GM19035 (cell line): ENCODE measurements at regions not wholly inside any gene's neighbourhood (a gene's known extent, or its start where the extent isn't known, plus 50 kb on each side); places are given as distances from the start of the nearest gene placed in this dataset.

Experiments
- ATAC-seq: cut with Tn5 transposase; IDR thresholded peaks from one replicate; pipeline ENCODE4 v1.9.1; 2021; ENCODE audit not compliant: unreplicated experiment

DNA sequence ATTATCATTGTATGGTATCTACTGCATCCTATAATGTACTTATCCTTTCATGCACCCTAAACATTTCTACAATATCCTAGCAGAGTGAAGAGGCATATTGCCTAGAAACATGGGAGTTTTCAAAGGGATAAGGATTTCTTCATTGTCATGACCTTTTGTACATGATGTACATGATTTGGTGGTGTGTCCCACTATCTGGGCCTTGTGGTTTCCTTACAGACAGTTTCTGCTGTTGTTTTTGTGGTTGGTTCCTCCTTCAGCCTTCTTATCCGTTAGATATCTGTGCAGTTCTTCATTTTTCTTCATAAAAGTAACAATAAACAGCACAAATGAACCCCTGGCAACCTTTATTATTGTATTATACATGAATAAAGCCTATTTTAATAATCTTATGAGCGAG is 70.4 kb upstream of the BACH1 start:
- ATAC-seq: no peak

DNA sequence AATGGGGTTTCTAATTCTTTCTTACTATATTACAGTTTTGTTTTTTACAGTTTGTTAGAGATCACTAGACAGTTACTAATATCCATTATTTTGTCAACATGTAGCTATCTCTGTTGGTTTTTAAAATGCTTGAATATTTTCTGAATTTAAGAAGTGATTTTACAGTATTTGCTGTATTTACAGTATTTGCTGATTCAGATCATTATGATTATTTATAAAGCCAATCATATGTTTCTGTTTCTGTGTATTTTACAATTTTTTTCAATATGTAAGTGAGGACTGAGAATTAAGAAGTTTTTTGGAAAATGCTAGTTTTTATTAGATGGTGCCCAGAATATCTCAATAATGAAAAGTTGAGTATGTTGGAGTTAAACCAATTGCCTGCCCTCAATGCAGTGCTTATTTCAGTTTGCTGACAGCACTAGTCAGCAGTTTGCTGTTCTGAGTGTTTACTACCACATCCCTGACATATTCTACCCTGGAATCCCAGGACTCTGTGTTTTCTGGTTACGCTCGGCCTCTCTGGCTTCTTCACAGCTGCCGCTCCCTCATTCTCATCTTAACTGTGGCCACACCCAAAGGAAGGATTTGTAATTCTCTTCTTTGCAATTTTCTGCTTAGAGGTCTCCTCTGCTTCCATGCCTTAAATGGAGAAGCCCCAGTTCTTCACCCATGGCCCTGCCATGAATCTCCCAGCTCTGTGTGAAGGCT is 68.0 kb upstream of the BACH1 start:
- no peak for ATAC-seq

DNA sequence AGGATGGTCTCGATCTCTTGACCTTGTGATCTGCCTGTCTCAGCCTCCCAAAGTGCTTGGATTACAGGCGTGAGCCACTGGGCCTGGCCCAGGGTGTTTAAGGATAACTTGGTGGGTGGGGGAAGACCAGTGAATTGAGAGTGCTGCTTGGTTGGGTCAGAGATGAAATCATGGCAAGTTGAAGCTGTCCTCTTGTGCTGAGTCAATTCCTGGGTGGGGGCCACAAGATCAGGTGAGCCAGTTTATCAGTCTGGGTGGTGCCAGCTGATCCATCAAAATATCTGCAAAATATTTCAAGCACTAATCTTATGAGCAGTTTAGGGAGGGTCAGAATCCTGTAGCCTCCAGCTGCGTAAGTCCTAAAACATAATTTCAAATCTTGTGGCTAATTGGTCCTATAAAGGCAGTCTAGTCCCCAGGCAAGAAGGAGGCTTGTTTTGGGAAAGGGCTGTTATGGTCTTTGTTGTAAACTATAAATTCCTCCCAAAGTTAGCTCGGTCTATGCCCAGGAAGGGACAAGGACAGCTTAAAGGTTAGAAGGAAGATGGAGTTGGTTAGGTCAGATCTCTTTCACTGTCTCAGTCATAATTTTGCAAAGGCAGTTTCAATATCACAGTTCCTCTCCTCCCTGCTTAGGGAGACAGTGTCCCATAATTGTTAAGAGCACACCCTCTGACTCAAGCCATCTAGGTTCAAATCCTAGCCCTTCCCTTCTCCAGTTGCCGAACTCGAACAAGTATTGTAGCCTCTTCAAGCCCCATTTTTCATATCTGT is 66.8 kb upstream of the BACH1 start:
- no peak for ATAC-seq

DNA sequence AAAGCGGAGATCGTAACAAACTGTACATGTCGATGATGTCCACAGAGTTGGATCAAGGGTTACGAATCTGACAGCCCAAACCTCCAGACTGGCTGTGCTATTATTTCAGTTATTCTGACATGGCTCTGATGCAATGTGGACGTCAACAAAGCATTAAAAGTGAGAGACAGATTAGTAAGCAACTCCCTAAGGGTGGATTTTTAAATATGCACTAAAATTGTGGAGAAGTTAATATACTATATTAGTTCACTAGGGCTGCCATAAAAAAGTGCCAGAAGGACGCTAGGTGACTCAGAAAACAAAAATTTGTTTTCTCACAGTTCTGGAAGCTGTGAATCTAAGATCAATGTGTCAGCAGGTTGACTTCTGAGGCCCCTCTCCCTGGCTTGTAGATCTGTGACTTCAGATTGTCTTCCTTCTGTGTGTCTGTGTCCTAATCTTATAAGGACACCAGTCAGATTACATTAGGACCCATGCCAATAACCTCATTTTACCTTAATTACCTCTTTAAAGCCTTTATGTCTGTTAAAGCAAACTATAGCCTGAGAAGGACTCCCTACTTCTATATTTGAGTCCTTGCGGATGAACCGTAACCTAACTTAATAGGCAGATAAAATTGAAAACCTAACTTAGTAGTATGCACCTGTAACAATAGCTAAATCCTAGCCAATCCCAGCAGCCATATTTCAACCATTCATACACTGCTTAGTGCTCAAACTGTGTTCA is 66.0 kb upstream of the BACH1 start:
- no peak for ATAC-seq

DNA sequence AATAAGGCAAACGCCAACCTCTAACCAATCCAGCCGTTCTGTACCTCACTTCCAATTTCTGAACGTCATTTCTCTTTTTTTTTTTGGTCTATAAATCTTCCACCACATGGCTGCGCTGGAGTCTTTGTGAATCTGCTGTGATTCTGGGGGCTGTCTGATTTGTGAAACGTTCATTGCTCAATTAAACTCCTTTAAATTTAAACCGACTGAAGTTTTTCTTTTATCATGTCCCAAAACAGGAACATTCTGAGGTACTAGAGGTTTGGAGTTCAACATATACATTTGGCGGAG is 65.5 kb upstream of the BACH1 start:
- ATAC-seq: peak; percentile 8

DNA sequence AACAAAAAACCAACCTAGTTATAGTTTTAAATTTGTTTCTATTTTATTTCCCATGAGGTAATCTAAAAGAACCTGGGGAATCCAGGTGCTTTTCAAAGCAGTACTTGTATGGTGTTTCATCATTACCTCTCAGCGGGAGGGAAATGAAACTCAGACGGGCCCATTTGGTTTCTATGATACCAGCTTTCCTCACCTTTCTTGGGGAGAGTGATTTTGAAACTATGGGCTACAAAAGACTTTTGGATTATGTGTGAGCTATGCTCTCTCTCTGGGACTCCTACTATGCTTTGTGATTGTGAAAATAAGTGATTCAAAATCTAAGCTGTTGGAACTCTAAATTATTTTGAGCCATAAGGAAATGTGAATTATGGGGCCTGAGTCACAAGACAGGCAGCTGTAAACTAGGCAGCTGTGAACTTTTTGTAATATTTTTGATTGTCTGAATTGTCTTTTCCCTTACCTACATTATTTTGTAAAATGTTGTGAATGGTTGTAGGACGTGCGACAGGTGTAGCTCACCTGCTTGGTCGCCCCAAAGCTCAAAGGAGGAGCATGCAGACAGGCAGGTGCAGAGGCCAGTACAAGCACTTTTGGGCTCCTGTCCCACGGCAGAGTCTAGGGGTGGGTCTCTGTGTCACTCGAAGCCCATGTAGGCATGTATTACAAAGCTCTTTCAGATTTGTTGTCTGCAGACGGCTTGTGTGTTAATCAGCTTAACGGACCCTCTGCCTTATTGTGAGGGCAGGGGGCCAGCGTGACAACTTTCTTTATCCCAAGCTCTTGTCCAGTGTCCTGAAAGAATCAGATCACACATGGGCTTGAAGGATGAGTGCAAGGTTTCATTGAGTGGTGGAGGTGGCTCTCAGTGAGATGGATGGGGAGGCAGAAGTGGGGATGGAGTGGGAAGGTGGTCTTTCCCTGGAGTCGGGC is 64.8 kb upstream of the BACH1 start:
- peak; percentile 62 for ATAC-seq

DNA sequence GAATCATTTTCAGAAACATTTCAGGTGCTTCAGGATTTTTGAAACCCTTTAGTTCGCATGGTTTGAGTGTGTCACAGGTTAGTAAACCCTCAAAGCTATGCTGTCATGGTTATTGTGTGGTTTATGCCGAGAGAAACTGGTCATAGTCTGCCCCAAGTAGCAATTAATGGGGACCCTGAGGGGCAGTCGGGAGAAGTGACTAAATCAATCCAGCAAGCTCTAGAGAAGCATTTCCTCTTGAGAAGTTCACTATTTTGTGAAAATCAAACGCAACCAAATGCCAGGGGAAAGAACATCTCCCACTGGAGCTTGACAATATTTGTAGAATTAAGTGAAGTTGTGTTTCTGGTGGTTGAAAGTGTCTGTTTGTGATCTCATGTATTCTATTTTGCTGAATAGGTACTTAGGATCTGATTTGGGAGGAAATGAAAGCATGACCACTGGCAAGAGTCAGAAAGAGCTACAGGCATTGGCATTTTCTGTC is 63.0 kb upstream of the BACH1 start:
- ATAC-seq: peak; percentile 43

DNA sequence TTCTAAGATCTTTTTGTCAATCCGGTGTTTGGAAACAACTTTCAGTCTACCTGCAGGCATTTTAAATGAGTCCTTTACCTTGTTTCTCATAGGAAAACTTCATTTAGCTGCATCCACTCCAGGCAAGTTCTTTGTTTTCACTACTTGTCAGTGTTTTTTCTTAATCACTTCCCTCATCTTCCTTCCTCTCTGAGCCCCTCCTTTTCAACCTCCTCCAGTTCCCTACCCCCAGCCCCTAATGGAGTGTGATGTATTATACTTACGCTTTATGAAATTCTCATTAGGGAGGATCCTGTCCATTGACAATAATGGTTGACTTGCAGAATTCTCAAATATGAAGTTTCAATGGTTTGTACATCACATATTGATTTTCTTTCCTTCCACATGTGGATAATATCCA is 62.5 kb upstream of the BACH1 start:
- ATAC-seq: no peak

DNA sequence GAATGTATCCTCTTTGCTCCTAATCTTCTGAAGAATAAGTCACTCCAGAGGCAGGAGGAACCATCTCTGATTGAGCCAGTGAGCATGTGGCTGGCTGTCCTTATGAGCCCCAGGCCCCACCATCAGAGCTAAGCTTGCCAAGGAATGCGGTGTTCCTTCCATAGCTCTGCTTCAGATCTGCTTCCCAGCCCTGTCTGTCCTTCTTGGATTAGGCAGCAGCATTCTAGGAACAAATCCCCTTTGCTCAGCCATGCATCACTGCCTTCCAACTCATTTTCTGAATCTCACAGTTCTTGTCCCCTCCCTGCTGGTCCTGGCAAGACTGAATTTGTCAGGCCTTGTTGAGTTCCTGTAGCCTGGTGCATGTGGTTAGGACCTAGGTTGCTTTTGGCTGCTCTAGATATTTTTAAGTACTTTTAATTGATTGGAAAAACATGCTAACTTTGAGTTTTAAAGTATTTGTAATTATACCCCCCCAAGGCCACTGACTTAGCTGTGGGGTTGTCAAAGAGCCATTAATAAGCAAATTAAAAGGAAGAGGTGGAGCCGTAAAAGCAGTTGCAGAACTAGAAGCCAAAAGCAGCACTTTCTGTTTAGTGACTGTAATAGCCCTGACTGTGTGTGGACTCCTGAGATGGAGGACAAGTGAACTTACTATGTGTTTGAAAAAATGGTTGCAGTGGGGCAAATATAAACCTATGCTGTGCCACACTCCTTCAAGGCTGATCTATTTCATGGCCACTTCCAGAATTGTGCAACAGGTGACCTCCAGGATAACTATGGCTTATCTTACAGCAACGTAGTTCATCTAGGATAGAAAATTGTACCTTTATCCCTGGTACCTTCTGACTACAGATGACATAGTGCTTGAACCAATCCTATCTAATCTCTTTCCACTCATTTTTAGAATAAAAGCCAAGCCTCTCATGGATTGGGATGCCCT is 61.3 kb upstream of the BACH1 start:
- ATAC-seq: no peak

DNA sequence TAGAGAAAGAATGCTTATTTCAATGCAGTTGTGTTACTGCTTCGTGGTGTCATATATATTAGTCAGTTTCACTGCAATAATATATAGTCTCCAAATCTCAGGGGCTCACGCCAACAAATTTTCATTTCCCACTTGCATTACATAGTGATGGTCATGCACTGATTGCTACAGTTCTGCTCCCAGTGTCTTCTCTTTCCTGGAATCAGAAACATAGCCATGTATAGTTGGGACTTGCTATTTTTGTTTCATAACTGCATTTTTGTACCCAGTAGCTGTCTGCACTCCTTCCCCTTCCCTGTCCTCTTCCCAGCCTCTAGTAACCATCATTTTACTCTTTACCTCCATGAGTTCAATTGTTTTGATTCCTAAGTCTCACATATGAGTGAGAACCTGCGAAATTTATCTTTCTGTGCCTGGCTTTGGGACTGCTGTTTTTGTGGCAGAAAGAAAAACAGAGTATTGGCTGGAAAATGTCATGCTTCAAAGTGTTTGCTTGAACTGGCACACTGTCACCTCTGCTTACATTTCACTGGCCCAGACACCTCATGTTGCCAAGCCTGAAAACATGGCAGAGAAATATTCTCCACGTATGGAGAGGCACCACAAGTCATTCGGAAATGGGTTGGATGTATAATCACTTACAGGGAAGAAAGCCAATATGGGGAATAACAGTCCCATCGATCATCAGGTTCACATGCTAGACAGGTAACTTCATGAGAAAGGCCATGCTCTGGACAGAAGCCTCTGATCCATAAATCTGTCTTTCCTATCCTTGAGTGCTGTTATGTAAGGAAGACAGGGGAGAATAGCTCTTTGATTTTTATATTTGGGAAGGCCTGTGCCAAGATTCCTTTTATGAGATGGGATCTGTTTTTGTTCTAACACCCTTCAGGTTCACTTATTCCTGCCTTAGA is 60.4 kb upstream of the BACH1 start:
- no peak for ATAC-seq

DNA sequence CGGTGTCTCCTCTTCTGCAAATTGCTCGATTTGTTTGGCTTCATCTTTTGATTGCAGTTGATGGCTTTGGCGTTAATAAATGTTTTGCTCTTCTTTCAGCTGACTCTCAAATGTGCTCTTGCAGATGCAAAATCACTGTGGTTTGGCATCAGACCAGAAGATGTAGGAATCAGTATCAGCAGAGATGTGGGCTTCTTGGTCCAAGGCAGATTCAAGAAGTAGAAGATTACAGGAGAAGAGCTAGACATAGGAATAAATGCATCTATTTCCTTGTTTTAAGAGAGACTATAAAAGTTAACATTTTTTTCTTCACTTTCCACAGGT is 59.8 kb upstream of the BACH1 start:
- ATAC-seq: no peak

DNA sequence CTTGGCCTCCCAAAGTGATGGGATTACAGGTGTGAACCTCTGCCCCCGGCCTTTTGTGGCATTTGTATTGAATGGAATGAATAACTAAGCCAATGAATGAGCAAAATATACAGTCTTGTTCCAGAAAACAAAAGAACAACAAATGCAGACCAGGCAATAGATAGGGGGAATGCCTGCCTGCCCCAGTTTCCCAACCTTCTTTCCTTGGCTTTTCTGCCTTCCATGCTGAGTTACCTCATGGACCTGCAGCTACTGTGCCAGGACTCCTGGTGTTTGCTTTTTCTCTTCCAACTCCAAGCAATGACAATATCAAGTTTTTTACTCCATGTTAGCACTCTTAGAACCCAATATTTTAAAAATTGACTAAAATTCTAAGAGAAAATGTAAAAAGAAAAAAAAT is 58.6 kb upstream of the BACH1 start:
- ATAC-seq: no peak

DNA sequence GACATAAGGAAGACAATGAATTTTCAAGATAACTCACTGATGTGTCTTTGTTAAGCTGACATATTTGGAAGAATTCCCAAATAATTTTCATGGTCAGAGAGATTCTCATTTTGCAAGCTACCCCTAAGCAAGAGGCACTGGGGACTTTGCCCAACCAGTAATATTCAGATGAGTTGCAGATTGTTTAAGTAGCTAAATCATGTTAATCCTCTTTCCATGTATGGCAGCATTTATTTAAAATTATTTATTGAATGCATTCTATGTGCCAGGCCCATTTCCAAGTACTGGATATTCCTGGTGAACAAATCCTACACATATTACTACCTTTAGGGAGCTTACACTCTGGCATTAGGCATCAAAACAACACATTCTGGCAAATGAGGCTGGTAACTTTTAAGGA is 56.5 kb upstream of the BACH1 start:
- no peak for ATAC-seq

DNA sequence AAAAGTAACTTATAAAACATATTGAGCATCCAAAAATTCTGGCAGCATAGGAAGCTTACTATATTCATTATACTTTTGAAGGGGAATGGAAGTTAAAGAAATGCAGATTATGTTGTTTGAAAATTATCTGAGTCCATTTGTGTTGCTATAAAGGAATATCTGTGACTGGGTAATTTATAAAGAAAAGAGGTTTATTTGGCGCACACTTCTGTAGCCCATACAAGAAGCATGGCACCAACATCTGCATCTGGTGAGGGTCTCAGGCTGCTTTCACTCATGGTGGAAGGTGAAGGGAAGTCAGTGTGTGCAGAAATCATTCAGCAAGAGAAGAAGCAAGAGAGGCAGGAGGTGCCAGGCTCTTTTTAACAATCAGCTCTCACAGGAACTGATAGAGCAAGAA is 55.5 kb upstream of the BACH1 start:
- no peak for ATAC-seq

DNA sequence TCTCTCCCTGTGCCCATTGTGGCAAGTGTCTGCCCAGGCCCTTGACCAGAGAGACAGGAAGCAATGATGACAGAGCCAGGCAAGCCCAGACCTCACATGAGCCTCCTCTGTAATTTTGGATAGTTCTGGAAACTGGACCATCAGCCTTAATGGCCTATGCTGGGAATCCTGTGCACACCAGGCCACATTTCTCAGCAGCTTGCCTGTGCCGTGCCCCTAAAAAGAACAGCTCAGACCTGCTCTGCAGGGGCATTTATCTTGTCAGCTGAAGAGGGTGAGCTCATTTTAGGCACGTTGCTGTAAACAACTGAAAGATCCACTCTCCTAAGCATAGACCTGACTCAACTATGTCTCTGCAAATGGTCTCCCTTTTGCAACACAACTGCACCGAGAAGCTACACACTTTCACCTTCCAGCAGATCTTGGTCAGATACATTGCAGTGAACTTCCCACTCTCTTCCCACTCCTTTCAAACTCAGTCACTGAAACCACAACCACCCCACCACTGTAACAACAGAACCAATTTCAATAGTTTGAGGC is 53.5 kb upstream of the BACH1 start:
- peak; percentile 72 for ATAC-seq

DNA sequence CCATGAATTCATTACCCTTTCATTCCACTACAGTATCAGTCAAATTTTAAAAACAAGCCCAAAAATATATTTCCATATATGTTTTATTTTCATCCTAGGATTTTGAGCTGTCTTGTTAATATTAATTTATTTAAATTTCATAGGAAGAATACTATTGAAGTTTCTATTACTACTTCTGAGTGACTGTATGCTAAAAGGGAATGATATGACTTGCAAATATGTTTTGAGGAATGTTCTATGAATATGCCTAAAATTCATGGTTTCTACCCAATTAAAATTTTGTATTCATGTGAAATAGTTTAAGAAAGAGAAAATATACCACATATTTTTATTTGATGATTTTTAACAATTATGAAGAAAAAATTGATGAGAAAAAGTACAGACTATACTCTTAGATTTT is 52.9 kb upstream of the BACH1 start:
- no peak for ATAC-seq

DNA sequence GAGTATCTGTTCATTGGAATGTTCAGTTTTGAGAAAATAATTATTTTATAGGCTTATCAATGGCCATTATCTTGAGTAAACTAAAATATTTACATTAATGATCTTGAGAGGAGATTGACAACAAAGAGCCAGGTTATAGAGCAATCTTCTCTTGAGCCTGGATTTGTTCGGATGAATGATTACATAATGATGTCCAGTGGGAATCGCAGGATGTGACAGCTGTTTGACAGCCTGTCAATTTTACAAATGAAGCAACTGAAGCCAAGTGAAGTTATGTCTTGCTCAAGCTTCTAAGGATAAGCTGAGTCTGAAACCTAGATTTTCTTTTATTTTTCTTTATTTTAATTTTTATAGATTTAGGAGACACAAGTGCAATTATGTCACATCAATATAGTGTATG is 52.1 kb upstream of the BACH1 start:
- no peak for ATAC-seq

DNA sequence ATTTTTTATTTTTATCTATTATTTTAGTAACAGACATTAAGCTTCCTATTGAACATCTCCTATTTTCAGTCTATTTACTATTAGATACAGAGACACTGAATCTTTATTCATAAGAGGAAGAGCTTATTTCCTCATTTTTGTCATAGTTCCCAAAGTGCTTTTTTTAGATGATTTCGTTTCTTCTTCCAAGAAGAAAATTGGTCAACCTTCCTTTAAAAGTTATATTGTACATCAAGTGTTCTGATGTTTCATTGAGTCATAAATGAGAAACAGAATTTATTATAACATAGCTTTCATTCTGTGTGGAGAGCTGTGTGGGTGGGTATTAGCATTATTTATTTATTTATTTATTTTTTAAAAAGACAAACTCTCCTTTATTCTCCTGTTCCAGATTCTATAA is 50.6 kb upstream of the BACH1 start:
- no peak for ATAC-seq
